Peyer's patch (tissue), 4 donors: ENCODE measurements at regions not wholly inside any gene's neighbourhood (a gene's known extent, or its start where the extent isn't known, plus 50 kb on each side); places are given as distances from the start of the nearest gene placed in this dataset.

Source experiments
- POLR2A ChIP-seq, 2 donors: fragments of 450-650 bp; IDR thresholded peaks; one replicate each; pipeline ENCODE4 v1.5.1; 2017; ENCODE audit warnings: antibody characterized with exemption in 2 of 2, mild to moderate bottlenecking in 2 of 2, moderate library complexity in 2 of 2
- TF ChIP-seq, protein P1 (sequence below), 6 experiments: fragments of 450-650 bp in 4 of 6; fragments of 200-600 bp in 2 of 6; sonication (generic) in 1 of 6; IDR thresholded peaks; one replicate each; pipeline ENCODE4 v1.5.1; 2017 to 2019; ENCODE audit warnings: antibody characterized with exemption in 6 of 6, mild to moderate bottlenecking in 3 of 6, moderate library complexity in 1 of 6

DNA sequence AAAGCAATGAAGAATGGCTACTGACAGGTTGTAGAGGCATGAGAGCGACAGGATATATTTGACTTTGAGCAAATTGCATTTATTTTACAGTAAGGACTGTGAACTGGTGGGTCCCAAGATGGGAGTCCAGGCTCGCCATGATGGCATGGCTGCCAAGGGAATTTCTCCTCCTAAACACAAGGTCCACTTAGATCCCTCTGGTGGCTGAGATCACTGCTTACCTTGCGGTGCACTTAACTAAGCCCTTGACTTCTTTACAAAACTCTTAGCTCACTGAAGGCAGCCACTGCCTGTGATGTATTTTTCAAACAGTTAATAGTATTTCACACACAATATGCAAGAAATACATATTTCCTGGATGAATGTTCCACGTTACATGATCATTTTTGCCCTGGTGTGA is 50.3 kb upstream of the SORBS2 start:
- TF ChIP-seq, protein P1, sequence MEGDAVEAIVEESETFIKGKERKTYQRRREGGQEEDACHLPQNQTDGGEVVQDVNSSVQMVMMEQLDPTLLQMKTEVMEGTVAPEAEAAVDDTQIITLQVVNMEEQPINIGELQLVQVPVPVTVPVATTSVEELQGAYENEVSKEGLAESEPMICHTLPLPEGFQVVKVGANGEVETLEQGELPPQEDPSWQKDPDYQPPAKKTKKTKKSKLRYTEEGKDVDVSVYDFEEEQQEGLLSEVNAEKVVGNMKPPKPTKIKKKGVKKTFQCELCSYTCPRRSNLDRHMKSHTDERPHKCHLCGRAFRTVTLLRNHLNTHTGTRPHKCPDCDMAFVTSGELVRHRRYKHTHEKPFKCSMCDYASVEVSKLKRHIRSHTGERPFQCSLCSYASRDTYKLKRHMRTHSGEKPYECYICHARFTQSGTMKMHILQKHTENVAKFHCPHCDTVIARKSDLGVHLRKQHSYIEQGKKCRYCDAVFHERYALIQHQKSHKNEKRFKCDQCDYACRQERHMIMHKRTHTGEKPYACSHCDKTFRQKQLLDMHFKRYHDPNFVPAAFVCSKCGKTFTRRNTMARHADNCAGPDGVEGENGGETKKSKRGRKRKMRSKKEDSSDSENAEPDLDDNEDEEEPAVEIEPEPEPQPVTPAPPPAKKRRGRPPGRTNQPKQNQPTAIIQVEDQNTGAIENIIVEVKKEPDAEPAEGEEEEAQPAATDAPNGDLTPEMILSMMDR (IDR thresholded peaks at IDR 0.05), result no peak
- TF ChIP-seq POLR2A (IDR thresholded peaks at IDR 0.05), result no peak
